ENCODE measurements at regions not wholly inside any gene's neighbourhood (a gene's known extent, or its start where the extent isn't known, plus 50 kb on each side); places are given as distances from the start of the nearest gene placed in this dataset.

- Histone ChIP-seq H3K4me2 (ENCODE audit: control insufficient read depth, extremely low read depth, insufficient read depth, low read depth, low read length) (no peak overlapping the region), H3K9me3 (ENCODE audit: control insufficient read depth, low read depth, low read length) (no peaks in the 10 kb centered on the region), H4K20me1 (ENCODE audit: control insufficient read depth, extremely low read depth, insufficient read depth, low read length) (no peaks in the 10 kb centered on the region), H3K9me1 (ENCODE audit: control insufficient read depth, extremely low read depth, insufficient read depth, low read length) (no peaks in the 10 kb centered on the region), H3K79me2 (ENCODE audit: control insufficient read depth, insufficient read depth, low read length) (no peaks in the 10 kb centered on the region), H3K4me1 (ENCODE audit: control insufficient read depth, extremely low read depth, insufficient read depth, low read length) (no peaks in the 10 kb centered on the region), H2AFZ (ENCODE audit: control insufficient read depth, low read length) (no peak overlapping the region), H3K36me3 (ENCODE audit: control insufficient read depth in 2 of 2, extremely low read depth in 1 of 2, insufficient read depth in 2 of 2, low read length in 2 of 2) (no peaks in the 10 kb centered on the region), H3K4me3 (ENCODE audit: control insufficient read depth in 2 of 3, extremely low read depth in 1 of 3, insufficient read depth in 2 of 3, low read depth in 1 of 3, low read length in 3 of 3) (no peak overlapping the region), H3K27me3 (ENCODE audit: control insufficient read depth, extremely low read depth, insufficient read depth, low read length) (no peaks in the 10 kb centered on the region), H3K27ac (ENCODE audit: control insufficient read depth, insufficient read depth, low read length) (no peak overlapping the region), H3K9ac (ENCODE audit: control insufficient read depth, extremely low read depth, insufficient read depth, low read length) (no peak overlapping the region)
- FAIRE-seq, result no peak
- DNase-seq (ENCODE audit: low read depth, low spot score), result no peak
- dilution Hi-C loops (cut with MboI; ENCODE audit: extremely low pct_ligation_motif_present, low sequenced_read_pairs), result no loop called here
- TF ChIP-seq EZH2 (IDR thresholded peaks at IDR 0.05; ENCODE audit: low read length) (no peak), CTCF (optimal IDR thresholded peaks at IDR 0.05 in 1 of 3, IDR thresholded peaks at IDR 0.05 in 1 of 3, conservative IDR thresholded peaks at IDR 0.05 in 1 of 3; ENCODE audit: extremely low read depth in 1 of 3, insufficient read depth in 2 of 3, low read length in 3 of 3) (no peak)
Measured at GRCh38 chr18:42164556-42164955, 209.5 kb downstream of the PIK3C3 start.

GRCh38 chr18:42165922-42166513 is 211.0 kb downstream of the PIK3C3 start:
- H3K27me3 ChIP-seq (ENCODE audit: control insufficient read depth, extremely low read depth, insufficient read depth, low read length), result no peaks in the 10 kb centered on the region
- DNase-seq (ENCODE audit: low read depth, low spot score), result no peak
- H3K79me2 ChIP-seq (ENCODE audit: control insufficient read depth, insufficient read depth, low read length), result no peaks in the 10 kb centered on the region
- no peaks in the 10 kb centered on the region for H3K4me1 ChIP-seq (ENCODE audit: control insufficient read depth, extremely low read depth, insufficient read depth, low read length)
- H3K4me3 ChIP-seq (ENCODE audit: control insufficient read depth in 2 of 3, extremely low read depth in 1 of 3, insufficient read depth in 2 of 3, low read depth in 1 of 3, low read length in 3 of 3), result no peak overlapping the region
- H3K36me3 ChIP-seq (ENCODE audit: control insufficient read depth in 2 of 2, extremely low read depth in 1 of 2, insufficient read depth in 2 of 2, low read length in 2 of 2), result no peaks in the 10 kb centered on the region
- H3K27ac ChIP-seq (ENCODE audit: control insufficient read depth, insufficient read depth, low read length), result no peak overlapping the region
- TF ChIP-seq EZH2 (IDR thresholded peaks at IDR 0.05; ENCODE audit: low read length), result no peak
- TF ChIP-seq CTCF (optimal IDR thresholded peaks at IDR 0.05 in 1 of 3, IDR thresholded peaks at IDR 0.05 in 1 of 3, conservative IDR thresholded peaks at IDR 0.05 in 1 of 3; ENCODE audit: extremely low read depth in 1 of 3, insufficient read depth in 2 of 3, low read length in 3 of 3), result no peak
- H3K9me1 ChIP-seq (ENCODE audit: control insufficient read depth, extremely low read depth, insufficient read depth, low read length), result no peaks in the 10 kb centered on the region
- no peak overlapping the region for H2AFZ ChIP-seq (ENCODE audit: control insufficient read depth, low read length)
- H4K20me1 ChIP-seq (ENCODE audit: control insufficient read depth, extremely low read depth, insufficient read depth, low read length), result no peaks in the 10 kb centered on the region
- dilution Hi-C loops (cut with MboI; ENCODE audit: extremely low pct_ligation_motif_present, low sequenced_read_pairs), result no loop called here
- H3K9ac ChIP-seq (ENCODE audit: control insufficient read depth, extremely low read depth, insufficient read depth, low read length), result no peak overlapping the region
- no peak for FAIRE-seq
- H3K9me3 ChIP-seq (ENCODE audit: control insufficient read depth, low read depth, low read length), result no peaks in the 10 kb centered on the region
- no peak overlapping the region for H3K4me2 ChIP-seq (ENCODE audit: control insufficient read depth, extremely low read depth, insufficient read depth, low read depth, low read length)
